ENCODE measurements at regions not wholly inside any gene's neighbourhood (a gene's known extent, or its start where the extent isn't known, plus 50 kb on each side); places are given as distances from the start of the nearest gene placed in this dataset.
"Not testable (repeated sequence)": the region's sequence is repeated elsewhere in the genome, so short reads cannot be mapped to it uniquely, and the experiment has no call there.

DNA sequence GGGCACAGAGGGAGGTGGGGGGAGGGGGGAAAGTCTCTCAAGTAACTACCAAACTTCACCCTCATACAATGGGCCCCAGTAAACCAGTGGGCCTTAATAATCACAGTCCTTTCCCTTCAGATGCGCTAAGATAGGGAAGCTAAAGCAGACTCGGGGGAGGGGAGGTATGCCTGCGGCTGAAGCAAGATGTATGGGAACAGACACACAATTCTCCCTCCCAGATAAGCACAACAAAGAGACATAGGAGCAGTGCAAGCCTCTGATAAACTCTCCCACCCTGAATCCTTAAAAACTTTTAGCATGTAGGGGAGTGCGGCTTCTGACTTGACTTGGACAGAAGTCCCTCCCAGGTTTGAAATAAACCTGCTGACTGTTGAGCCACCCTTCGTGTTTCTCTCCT is 54.7 kb downstream of the PROP1 start:
- not testable (repeated sequence) for DNase-seq (ENCODE audit: low read depth in 2 of 2)

DNA sequence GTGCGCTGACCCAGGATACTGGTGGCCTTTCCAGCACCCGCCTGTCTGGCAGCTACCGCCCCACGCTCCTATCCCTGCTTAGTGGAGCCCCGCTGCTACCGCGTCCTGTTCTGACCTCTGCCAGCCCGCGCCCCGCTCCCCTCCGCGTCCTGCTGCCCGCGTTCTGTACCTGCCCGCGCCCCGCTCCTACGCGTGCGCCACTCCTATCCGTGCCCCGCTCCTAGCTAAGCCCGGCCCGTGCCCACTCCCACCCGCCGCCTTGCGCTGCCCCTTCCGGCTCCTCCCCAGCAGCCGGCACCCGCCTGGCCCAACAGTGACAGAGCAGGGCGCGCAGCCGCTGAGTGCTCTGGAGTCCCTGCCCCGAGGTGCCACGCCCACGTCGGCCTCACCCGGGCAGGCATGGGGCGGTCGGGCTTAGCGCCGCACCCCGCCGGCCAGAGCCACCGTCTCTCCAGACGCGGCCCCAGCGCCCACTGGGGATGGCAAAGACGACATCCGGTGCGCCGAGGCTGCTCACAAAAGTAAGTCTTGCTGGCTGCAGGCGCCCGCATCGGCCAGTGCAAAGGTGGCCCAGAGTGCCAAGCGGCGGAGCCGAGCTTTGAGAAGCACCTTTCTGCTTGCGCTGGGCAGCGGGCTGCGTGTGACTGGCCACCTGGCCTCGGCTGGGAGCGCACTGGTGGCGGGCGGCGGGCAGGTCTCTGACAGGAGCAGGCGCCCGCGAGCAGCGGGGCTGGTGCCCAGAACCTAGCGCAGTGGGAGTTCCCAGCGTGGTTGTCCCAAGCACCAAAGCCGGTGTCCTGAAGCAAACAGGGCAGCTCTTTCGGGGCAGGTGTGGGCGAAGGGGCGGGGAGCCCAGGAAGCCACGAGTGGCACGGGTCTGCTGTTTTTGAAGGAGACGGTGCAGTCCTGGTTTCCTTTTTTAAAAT is 56.5 kb downstream of the PROP1 start:
- DNase-seq (ENCODE audit: low read depth in 2 of 2): peak in 1 of 2 donors; percentile 20

DNA sequence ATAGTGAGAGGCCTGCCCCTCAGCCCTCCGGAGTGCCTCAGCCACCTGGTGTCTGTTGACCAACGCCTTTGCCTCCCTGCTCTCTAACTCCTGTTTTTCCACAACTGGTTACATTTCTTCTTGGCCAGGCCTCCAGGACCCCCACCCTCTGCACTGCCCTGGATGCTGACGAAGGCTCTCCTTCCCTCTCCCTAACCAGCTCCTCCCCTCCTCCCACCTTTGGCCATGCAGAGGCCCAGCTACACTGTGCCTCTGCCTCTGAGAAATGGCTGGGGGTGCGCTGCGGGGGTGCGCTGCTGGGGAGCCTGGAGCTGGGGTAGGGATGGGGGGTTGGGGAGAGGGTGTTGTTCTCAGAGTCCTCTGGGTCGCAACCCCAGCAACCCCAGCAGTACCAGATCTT is 57.3 kb downstream of the PROP1 start:
- DNase-seq (ENCODE audit: low read depth in 2 of 2): not testable (repeated sequence)

DNA sequence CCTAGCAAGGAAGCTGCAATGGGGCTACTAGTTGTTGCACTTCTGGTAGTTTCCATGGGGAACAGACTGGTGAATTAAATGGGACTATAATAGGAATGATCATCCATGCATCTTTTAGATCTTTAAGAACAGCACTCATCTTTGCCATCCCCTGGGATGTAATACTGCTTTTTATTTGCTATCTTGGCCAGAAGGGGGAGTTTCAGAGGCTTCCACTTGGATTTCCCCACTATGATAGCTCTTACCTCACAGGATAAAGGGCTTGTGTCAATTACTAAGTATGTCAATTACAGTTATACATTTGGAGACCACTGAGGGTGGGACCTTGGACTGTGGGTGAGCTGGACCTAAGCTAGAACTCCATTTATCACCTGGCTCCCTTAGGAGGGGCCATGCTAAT is 61.8 kb downstream of the PROP1 start:
- peak in 1 of 2 donors; percentile 5 for DNase-seq (ENCODE audit: low read depth in 2 of 2)

DNA sequence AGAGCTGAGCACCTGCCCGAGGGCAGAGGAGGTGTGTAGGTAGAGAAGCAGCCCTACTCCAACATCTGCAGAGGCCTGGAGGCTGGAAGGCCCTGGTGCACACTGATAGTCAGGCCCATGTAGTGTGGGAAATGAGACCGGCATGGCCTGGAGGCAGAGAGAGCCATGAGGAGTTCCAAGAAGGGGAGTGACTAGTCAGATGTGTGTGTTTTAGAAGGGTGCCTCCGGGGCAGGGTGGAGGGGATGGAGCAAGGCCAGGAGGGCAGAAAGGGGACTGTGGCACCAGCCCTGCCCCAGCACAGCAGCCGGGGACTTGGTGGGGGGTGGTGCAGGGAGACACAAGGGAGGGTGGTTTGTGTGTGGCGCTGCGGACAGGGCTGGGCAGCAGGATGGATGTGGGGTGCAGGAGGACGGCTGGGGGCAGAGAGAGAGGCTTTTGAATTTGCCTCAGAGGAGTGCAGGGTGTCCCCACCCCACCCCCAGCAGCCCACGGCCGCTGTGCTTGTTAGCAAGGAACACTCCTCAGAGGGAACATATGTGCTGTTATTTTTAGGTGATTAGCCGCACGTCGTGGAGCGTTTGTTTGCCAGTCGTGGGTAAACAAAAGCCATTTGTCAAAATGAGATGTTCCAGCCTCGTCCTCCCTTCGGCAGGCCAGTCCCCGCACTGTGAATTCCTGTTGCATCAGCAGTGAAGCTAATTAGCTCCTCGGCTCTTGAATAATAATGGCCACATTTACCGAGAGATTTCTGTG is 65.6 kb downstream of the PROP1 start:
- not testable (repeated sequence) for DNase-seq (ENCODE audit: low read depth in 2 of 2)

DNA sequence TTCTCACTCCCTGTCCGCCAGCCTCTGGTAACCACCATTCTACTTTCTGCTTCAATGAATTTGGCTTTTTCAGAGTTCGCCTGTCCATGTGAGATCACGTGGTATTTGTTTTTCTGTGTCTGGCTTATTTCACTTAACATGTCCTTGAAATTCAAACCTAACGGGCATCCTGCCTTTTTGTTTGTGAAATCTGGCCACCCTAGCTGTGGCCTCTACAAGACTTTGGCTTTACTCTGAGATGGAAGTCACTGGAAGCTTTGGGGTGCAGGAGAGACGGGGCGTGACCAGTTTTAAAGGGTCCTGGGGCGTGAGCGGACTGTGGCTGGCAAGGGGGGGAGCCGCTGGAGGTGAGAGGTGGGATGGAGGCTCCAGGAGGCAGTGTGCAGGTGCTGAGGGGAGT is 66.4 kb downstream of the PROP1 start:
- not testable (repeated sequence) for DNase-seq (ENCODE audit: low read depth in 2 of 2)

DNA sequence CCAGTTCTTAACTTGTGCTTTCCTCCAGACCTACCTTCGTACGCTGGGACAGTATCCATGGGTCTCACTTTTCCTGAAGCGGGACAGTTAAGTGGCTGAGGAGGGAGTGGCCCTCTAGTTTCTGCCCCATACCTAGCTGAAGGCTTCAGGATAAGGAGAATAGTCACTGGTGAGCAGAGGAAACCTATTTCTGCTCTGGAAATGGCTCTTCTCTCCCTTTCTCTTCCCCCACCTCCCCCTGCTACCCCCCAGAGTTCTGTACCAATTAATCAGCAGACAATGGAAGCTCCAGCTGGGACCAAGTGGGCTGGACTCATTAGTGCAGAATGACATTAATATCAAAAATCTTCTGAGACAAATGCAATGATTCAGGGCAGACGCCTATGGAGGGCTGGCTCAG is 68.5 kb downstream of the PROP1 start:
- not testable (repeated sequence) for DNase-seq (ENCODE audit: low read depth in 2 of 2)

DNA sequence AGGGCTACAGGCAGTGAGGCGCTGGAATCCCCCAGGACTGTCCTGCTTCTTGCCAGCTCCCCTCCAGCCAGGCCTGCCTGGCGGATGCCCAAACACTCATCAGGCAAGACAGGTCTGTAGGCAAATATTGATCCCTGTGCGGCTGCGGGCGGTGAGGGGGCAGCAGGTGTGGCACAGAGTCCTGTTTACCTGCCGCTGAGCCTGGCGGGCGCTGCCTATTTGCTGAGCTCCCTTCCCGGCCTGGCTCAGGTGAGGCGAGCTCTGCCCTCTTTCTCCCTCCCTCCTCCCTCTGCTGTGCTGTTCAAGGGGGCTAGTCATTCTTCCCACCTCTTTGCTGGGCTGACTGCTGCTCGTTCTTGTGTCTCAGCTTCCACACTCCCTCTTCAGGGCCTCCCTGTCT is 71.5 kb downstream of the PROP1 start:
- not testable (repeated sequence) for DNase-seq (ENCODE audit: low read depth in 2 of 2)

DNA sequence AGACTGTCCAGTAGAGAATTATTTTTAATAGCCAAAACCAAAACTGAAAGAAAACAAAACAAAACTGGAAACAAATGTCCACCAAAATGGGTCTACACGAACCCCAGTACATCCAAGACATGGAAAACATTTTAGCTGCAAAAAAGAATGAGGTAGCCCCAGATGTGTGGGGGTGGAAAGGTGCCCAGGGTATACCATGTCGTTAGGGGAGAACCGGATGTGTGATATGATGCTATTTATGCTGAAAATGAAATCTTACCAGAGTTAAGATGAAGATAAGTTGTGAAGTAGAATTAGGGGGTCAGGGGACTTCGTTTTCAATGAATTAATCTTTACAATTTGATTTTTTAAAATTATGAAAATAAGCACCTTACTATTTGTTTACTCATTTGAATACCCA is 72.2 kb downstream of the PROP1 start:
- DNase-seq (ENCODE audit: low read depth in 2 of 2): not testable (repeated sequence)

DNA sequence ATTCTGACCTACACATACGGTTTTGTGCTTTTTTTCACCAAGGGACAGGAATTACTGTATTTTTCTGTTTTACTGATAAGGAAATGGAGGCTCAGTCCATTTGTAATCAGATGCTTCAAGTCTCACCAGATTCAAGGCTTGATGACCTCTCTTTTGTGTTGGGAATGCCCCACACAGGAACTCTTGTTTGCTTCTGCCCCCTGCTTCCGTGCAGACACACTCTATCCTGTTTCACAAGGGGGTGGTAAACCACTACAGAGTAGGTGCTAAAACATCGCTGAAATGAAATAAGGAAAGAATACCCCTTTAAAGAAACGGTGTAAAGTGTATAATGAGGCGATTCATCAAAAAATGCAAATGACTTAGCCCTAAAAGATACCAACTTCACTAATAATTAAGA is 72.9 kb downstream of the PROP1 start:
- DNase-seq (ENCODE audit: low read depth in 2 of 2): not testable (repeated sequence)

DNA sequence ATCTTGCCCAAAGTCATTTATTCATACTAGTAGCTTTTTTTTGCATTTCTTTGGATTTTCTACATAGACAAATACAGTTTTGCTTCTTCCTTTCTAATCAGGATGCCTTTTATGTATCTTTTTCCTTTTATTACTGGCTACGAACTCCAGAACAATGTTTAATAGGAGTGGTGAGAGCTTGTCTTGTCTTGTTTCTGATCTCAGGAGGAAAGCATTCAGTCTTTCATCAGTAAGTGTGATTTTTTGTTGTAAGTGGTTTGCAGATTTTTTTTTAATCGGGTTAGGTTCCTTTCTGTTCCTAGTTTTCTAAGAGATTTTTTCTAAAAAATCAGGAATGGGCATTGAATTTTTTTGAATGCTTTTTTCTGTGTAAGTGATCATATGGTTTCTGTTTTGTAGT is 86.8 kb downstream of the PROP1 start:
- DNase-seq (ENCODE audit: low read depth in 2 of 2): not testable (repeated sequence)

DNA sequence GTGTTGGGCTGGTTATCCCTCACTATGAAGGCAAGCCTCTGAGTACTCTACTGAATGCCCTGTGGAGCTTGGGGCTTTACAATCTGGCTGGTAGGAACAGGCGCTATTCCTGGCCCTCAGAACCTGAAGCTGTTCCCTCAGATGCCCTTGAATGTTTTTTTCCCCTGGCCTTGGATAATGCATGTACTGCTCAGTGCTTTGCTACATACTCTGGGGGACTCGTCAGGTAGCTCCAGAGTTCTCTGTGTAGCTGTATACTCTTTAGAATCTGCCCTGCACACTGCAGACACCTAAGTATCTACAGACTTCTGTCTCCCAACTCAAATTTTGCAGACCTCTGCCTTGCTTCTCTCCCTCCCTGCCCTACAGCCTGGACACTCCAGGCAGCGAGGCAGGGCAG is 93.2 kb downstream of the PROP1 start:
- not testable (repeated sequence) for DNase-seq (ENCODE audit: low read depth in 2 of 2)

DNA sequence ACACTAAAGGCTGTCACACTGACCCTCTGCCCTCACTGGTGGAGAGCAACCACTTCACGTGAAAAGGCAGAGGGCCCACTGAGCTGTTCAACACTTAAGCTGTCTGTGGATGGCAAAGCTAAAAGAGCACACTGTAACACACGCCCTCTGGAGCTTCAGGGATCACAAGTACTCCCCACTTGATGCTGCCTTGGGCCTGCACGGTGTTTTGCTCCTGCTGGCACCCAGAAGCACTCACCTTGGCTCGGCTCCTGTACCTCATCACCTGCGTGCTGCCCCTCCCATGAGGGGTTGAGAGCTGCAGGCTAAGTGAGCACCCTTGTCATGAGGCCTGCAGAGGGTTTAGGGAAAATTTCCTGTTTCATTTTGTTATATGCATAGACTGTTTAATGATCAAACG is 96.0 kb downstream of the PROP1 start:
- not testable (repeated sequence) for DNase-seq (ENCODE audit: low read depth in 2 of 2)

DNA sequence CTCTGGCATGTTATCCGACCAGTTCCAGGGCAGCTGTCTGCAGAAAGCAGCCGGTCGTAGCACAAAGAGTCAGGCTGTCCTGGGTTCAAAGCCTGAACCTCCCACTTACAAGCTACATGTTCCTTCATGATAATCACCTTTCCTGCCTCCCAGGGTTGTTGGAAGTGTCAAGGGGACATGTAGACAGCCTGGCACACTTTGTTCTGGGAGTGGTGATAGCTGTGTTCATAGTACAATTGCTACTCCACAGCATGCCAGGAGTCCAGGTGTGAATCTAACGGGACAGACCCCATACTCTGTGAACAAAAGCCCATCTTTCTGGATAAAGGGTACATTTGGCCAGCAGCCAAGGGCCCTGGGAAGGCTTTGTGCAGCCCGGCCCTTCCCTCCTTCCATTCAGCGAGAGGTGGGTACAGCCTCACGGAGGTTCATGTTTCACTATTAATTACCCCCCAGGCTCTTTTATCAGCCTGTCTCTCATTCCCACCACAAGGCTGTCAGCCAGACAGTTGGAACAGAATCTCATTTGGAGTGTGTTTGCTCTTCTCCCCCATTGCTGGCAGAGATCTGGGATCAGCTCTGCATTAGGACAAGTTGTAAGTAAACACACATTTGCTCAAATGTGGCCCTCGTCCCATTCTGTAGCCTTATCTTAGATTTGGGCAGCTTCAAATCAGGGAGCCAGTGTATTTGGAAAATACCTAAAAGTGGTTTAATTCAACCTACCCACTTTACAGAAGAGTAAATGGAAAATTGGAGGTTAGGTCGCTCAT is 101.2 kb downstream of the PROP1 start:
- not testable (repeated sequence) for DNase-seq (ENCODE audit: low read depth in 2 of 2)

DNA sequence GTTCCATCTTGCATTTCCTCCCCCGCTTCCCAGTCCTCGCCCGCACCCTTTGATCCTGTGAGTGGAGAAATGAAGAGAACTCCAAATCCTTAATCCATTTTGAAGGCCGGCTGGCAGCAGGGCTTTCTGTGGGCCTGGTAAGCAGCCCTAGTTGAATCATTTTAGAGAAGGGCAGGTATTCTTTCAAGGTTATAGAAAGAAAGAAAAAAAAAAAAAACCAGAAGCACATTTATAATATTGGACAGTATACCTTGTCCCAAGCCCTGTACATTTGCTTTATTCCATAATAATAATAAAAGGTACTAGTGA is 103.7 kb downstream of the PROP1 start:
- not testable (repeated sequence) for DNase-seq (ENCODE audit: low read depth in 2 of 2)

DNA sequence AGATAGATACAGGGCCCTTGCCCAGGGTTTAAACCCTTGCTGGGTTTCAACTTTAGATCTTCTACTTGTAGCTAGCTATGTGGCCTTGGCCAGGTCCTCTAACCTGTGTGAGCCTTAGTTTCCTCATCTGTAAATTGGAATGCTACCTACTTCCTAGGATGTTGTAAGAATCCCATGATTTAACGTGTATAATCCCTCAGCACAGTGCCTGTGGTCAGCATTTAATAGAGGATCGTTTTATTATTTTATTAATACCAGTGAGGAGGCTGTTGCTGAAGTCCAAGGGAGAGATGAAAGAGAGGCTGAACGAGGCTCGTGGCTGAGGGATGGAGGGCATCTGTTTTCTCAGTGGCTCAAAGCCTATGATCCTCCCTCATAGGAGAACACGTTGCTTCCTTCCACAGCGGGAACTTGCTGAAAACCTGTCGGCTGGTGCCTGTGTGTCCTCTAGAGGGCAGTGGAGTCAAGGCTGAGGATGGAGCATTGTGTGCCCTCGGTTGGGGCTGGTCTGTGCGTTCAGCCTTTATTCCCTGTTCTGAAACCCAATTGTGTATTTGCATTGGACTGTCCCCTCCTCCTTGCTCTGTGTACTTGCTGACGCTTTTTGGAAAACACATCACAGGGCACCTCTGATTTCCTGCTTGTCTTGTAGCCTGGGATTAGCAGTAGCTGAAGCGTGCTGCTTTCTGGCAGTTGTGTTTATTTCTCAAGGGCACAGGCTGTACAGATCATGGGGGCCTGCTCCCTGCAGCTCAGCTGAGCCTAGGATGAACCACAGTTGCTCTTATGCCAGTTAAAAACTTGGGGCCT is 104.3 kb downstream of the PROP1 start:
- DNase-seq (ENCODE audit: low read depth in 2 of 2): not testable (repeated sequence)

DNA sequence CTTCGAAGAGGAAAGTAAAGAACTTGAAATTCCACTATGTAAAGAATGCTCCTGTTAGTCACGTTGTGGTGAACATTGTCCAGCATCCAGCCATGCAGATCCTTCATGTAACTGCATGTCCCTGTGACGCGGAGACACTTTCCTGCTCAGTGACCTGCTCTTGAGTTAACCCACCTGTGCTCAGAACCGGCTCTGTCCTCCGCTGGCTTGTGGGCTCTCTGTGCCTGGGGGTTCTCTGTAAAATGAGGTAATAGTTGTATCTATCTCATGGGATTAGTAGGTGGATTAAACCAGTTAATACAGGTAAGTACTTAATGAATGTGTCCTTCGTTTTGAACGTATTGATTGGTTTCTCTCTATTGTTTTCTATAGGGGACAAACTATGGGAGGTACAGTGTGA is 100.6 kb upstream of the FAM153A start:
- not testable (repeated sequence) for DNase-seq (ENCODE audit: low read depth in 2 of 2)

DNA sequence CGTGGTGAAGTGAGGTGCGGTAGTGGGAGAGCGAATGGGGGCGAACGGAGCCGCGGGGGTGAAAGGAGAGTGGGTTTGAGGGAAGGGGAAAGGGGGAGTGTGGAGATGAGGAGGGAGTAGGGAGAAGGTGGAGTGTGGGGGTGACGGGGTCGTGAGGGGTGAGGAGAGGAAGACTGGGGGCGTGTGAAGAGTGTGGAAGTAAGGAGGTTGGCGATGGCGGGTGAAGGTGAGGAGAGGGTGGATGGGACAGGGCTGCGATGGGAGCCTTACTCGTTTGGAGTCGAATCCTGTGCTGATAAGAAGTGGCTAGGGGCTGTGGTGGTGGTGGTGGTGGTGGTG is 93.2 kb upstream of the FAM153A start:
- DNase-seq (ENCODE audit: low read depth in 2 of 2): peak in 1 of 2 donors; percentile 2

DNA sequence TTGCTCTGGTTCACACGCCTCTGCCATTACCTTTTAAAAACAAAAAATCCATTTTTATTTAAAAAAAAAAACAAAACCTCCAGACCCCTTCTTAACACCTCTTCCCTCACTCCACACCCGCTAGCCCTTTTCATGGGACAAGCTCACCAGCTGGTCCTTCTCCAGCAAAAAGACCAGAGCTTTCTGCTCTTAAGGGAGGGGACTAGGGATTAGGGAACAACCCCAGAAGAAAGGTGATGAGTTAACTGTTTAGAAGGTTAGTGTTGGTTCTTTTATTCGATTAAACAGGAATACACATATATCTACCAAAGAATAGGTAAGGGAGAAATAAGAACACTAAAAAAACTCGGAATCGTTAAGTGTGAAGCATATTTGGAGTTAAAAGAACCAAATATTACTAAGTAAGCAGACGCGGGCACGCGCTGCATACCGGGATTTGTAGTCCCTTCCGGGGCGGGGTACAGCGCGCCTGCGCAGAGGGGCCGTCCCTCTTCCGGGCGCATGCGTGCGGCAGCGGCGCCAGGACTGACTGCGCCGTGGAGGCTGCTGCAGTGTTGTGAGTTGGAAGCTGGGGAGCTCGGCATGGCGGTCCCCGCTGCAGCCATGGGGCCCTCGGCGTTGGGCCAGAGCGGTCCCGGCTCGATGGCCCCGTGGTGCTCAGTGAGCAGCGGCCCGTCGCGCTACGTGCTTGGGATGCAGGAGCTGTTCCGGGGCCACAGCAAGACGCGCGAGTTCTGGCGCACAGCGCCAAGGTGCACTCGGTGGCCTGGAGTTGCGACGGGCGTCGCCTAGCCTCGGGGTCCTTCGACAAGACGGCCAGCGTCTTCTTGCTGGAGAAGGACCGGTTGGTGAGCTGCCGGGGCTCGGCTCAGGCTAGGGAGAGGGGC is 92.6 kb upstream of the FAM153A start:
- DNase-seq (ENCODE audit: low read depth in 2 of 2): peak in 1 of 2 donors; percentile 9

DNA sequence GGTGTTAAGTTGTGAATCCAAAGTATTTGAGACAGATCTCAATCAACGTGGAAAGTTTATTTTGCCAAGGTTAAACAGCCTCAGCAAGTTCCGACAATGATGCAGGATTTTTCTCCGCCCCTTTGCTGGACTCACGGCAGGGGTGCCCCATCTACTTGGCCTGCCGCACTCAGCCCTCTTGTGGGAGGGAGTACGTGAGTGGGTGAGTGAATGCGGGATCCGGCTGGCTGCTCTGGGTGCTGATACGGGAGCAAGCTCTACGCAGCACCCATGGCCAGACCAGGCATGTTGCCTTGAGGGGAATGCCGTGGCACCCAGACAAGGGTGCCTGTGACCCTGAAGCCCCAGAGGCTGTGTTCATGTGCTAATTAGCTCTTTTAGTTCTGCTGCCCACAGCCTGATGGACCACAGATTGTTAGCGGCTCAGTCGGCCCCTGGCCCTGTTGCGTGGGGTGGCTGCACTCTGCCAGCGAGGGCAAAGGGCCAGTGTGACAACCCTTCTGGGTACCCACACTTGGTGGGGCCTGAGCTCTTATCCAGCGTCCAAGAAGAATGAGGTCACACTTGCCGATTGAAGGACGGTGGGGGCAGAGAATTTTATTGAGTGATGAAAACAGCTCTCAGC is 81.2 kb upstream of the FAM153A start:
- DNase-seq (ENCODE audit: low read depth in 2 of 2): not testable (repeated sequence)
